ENCODE measurements at regions not wholly inside any gene's neighbourhood (a gene's known extent, or its start where the extent isn't known, plus 50 kb on each side); places are given as distances from the start of the nearest gene placed in this dataset.

DNA sequence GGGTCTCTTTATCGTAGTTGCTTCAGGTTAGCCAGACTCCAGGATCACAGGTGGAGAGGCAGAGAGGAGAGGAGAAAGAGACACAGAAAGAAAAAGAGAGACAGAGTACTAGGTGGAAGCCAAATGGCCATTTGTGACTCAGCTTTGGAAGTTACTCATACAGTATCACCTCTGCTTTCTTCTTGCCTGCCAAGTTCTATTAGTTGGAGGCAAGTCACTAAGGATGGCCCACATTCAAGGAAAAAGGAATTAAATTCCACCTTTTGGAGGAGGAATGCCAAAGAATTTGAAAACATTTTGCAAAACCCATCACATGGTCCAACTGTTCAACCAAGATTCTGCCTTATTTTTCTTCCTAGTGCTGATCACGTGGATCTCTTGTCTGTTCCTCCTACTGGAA lies 291.1 kb downstream of the CHL1 start:
- TF ChIP-seq CTCF (IDR thresholded peaks at IDR 0.05) (no peak), ZFX (IDR thresholded peaks at IDR 0.05; ENCODE audit: borderline replicate concordance) (no peak)
